NCI-H2196 treated with DMSO at 0.1 percent for 48 hours (cell line): ENCODE measurements at regions not wholly inside any gene's neighbourhood (a gene's known extent, or its start where the extent isn't known, plus 50 kb on each side); places are given as distances from the start of the nearest gene placed in this dataset.
"Not testable (repeated sequence)": the region's sequence is repeated elsewhere in the genome, so short reads cannot be mapped to it uniquely, and the experiment has no call there.

ENCODE experiments used
- DNase-seq: peaks from one replicate; lab custom pipeline; 2025; ENCODE audit not compliant: unreplicated experiment; lab: John Stamatoyannopoulos, UW

DNA sequence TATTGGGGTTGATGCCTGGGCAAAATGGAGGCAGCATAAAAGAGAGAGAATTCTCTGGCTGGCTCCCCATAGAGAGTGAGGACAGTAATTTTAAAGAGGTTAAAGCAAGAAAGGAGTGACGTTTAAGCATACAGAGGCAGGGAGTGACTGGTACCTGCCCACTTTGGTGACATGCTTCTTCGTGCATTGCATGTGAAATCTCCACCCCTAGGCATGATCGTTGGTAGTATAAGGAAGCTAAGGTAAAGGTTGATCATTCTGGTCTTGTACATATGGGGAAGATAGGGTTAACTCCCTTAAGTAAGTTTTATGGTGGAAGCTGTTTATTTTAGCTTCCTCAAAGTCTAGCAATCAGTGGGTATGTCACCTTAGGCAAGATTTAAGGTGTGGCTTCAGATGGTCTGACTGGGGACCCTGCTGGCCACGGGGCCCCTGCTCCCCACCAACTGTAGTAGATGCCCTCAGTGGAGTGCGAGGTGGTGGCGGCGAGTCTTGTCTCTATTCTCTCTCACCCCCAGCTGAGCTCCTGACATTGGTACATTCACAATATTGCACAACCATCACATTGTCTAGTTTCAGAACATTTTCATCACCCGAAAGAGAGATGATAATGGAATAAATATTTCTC is 797.5 kb upstream of the SPRY2 start:
- DNase-seq: no peak

DNA sequence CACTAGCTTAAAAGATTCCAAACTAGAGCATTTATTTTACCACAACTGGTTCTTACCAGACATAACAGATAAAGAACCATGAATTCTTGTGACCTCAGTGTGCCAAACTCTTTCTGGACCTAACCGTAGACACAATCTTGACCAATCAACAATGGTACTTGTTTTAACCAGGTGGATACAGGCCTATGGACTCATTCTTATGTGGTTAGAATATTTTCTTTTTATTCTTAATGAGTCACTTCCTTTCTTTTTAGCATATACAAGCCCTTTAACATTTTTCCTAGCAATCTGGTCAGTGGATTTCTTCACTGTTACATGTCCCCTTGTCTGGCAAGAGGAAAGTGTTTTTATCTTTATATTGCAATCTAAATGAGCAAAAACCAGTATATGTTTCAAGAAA is 792.1 kb upstream of the SPRY2 start:
- no peak for DNase-seq

DNA sequence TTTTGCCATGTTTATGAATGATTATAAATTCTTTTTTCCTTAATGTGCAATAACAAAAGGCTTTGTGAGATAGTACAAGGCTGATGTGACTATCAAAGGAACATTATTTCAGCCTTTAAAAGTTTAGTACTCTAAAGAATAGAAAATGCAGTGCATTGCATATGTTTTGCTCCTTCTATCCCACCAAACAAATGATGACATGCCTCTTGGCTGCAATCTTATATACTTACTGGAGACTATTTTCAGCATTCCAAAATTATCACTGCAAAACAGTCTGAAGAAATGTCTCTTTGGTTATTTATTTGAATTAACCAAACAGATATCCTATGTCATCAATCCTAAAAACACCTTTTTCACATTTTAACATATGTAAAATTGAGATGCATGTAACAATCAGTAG is 776.5 kb upstream of the SPRY2 start:
- DNase-seq: no peak

DNA sequence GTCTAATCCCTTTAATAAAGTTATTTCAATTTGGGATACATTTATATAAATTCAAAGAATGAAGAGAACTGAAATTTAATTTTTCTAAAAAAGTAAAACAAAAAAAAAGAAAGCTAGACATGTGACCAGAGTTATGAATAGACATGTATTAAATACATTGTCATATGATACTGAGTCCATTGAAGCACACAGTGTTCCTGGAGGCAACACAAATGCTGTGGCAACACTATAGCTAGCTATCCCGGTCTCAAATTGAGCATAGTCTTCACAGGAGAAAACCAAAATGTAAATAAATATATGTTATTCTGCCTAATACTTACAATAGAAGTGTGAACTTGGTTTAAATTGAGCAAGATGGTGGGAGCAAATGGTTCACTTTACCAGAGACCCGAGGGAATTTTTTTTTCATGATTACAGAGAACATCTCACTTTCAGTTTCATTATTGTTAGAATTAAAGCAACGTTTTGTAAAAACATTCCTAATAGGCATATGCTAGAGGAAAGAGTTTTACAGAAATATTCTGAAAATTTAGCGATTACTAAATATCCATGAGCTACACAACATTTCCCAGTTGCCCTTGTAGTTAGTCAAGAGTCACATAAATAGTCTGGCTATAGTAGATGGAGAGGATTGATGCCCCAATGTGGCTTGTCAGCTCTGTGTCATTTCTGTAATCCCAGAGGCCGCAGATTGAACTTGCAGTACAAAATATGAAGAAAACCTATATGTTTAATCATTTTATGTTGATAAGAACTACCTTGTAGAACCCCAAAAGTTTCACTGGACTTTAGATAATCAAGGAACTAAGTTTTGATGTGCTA is 775.7 kb upstream of the SPRY2 start:
- DNase-seq: no peak

DNA sequence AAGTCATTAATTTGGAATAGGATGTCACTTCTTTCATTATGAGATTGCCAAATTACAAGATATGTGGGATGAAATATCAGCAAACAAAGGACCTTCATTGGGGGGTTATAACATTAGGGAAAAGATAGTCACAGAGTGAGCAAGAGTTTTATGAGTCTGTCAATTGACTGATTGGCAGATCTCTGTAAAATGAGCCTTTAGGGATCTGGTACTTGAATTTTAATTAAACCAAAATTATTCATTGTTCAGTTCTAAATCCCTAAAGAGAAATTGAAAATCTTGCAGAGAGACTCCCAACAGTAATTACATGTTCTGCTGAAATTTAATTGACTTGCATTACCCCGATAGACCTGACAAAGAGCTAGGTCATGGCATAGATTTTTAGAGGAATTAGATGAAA is 768.1 kb upstream of the SPRY2 start:
- no peak for DNase-seq

DNA sequence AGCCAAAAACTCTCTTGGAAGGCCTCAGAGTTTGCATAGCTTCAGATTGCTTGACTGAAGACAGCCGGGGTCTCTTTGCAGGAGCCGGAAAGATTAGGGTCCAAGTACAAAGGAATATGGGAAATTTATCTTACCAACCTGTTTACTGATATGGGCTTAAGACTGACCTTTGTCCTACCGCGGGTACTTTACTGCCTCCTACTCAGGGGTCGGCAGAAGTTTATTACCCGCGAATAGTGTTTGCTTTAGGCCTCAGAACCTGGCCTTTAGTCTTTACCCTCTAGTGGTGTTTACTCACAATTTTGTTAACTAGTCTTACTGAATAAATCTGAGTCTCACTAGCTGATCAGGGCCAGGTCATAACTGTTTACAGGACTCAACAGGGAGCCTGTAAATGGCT is 765.4 kb upstream of the SPRY2 start:
- DNase-seq: no peak

DNA sequence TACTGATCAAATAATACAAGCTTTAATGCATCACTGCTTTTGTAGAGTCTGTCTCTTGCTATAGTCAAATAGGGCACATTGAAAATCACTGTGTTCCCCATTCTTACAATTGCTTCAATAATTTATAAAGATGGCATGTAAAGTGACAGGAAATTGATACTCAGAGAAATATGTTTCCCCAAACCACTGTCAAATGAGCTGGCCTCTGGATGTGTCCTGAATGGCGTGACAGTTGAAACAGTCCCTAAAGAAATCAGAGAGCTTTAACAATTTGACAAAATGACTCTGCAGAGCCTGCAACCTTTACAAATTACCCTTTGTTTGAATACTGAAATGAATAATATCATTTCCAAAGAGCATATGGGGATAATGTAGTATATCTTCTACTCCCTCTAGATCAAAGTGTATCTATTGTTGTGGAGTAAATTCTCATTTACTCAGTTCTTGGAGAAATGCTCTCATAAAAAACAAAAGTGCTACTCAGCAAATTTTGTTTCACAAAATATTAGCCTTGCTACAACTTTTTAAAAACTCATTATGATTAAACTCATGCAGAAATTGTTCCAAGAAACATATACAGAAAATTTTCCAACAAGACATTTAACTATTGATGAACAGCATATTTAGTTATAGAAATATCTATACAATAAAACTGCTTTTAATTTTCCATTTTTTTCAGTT is 763.2 kb upstream of the SPRY2 start:
- no peak for DNase-seq

DNA sequence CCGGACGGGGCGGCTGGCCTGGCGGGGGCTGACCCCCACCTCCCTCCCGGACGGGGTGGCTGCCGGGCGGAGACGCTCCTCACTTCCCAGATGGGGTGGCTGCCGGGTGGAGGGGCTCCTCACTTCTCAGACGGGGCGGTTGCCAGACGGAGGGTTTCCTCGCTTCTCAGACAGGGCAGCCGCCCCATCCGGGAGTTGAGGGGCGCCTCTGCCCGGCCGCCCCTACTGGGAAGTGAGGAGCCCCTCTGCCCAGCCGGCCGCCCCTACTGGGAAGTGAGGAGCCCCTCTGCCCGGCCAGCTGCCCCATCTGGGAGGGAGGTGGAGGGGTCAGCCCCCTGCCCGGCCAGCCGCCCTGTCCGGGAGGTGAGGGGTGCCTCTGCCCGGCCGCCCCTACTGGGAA is 761.1 kb upstream of the SPRY2 start:
- DNase-seq: not testable (repeated sequence)

DNA sequence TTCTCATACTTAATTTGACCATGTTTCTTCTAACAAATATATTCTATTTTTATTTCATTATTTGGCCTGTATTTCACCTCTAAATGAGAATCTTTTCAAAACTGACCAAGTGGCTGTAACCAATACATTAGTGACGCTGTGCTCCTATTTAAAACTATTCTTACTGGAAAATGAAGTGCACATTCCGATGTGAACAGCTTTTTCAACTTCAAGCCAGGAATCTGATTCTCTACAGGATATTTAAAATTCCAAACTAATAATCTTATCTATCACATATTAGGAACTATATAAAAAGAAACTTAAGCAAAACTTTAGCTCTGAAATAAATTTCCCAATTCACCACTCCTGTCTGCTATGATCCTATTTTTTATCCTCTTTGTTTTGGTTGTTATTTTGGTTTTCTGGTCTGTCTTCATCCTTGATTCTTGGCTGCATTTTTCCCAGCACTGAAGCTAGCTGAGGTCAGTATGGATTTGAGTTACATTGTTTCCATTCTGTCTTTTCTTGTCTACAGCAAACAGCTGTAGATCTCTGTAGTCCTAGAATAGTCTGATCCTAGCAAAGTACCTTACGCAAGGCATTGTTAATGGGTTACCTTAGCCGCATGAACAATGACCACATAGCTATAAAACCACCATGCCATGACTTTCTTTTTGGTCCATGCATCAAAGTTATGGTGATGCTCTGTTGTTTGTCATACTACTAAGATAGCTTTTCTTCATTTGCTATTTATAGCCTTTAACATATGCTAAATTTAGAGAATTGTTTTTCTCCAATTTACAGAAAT is 748.6 kb upstream of the SPRY2 start:
- DNase-seq: no peak

DNA sequence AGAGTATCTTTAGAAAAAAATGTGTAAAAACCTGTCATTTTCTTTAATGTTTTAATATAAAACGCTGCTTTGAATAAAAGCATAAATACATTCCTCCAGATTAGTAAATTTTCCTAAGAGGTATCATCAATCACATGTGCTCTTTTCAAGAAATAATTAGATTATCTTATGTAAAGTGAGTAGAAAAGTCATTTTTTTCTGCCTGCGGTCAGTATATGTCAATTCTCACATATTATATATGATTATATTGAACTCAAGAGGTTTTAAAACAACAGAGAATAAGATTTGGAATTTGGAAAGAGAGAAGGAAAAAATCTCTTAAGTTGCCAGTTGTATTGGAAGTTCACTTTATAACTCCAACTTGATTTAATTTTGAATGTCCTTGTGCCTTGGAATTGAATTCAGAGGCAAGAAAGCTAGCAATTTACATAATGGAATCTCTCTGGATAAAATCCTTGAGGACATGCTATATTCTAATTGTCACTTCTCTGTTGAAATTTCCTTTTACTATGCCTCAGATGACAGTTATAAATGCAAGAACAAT is 740.1 kb upstream of the SPRY2 start:
- no peak for DNase-seq

DNA sequence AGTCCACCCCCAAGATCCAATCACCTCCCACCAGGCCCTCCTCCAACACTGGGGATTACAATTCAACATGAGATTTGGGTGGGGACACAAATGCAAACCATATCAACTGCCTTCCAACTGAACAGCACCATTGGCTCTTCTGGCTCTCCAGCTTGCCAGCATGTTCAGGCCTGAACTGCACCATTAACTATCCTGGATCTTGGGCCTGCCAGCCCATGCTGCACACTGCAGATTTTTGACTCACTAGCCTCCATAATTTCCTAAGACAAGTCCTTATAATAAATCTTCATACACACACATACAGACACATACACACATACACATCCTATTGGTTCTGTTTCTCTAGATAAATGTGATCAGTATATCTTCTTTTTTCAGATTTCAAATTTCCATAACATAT is 737.1 kb upstream of the SPRY2 start:
- DNase-seq: no peak

DNA sequence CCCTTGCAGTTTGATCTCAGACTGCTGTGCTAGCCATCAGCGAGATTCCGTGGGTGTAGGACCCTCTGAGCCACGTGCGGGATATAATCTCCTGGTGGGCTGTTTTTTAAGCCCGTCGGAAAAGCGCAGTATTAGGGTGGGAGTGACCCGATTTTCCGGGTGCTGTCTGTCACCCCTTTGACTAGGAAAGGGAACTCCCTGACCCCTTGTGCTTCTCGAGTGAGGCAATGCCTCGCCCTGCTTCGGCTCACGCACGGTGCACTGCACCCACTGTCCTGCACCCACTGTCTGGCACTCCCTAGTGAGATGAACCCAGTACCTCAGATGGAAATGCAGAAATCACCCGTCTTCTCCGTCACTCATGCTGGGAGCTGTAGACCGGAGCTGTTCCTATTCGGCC is 728.9 kb upstream of the SPRY2 start:
- not testable (repeated sequence) for DNase-seq

DNA sequence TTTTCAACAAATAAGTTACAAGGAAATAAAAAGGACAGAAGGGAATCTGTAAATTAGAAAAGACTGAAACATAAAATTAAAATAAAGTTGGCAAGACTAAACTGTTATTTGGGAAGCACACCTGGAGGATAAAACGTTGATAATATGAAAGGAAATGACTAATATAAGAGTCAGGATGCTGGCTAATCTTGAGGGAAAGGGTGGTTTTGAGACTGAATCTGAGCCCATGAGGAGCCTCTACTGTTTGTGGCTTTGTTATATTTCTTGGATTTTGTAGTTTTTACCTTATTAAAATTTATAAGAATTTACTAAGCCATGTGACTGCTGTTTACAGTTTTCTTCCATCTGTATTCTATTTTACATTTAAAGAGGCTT is 718.0 kb upstream of the SPRY2 start:
- no peak for DNase-seq

DNA sequence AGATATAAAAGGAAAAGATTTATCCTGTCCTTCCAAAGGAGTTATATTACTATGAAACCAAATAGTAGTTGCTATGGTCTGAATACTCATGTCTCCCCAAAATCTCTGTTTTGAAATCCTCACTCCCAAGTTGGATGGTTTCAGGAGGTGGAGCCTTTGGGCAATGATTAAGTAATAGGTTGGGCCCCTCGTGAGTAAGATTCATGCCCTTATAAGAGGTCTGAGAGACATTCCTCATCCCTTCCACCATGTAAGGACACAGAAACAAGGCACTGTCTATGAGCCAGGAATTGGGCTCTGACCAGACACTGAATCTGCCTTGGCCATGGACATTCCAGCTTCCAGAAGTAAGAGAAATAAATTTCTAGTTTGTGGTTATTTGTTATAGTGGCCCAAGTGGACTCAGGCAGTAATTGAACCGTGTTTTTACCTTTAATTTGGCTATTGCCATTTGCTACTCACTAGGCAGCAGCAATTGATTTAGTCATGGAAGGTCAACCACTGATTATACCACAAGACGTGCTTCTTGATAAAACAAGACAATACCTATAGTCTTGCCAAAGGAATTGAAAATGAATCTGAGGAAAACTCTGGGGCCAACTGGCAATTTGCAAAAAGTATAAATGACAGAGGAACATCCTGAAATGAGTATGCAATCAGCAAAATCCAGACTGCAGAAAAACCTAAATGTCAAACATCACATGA is 717.4 kb upstream of the SPRY2 start:
- no peak for DNase-seq

DNA sequence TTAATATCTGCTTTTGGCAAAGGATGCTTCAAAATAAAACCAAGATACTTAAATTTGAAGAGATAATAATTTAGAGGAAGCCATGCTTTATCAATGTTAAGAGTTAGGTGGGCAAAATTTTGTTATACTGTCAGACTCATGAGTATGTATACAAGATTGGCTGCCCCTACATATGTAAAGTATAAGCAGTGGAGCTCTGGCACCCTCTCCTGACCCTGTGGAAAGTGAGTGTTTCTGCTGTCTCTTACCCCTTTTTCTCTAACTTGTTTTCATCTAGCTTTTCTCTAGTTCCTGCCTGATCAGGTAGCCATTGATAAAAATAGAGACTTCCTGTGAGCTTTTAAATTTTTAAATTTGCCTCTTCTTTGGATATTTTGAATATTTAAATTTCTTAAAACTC is 710.9 kb upstream of the SPRY2 start:
- DNase-seq: no peak

DNA sequence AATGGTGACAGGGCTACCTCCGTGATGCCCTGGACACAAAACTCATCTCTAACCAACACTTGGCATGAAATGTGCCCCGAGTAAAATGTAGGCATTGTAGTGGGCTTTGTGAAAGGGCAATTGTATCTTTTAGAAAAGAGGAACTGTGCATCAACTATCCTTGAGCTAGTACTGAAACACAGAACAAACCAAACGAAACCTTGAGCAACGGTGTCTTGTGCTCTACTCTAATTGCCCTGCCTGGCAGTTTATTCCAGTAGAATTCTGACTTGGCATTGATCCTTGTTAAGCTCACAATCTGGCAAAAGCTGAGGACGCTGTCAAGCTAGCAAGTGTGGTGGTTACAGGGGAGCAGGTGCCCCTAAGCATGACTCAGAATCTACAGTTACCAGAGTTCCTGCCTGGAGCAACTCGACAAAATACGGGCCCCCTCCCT is 707.1 kb upstream of the SPRY2 start:
- DNase-seq: no peak

DNA sequence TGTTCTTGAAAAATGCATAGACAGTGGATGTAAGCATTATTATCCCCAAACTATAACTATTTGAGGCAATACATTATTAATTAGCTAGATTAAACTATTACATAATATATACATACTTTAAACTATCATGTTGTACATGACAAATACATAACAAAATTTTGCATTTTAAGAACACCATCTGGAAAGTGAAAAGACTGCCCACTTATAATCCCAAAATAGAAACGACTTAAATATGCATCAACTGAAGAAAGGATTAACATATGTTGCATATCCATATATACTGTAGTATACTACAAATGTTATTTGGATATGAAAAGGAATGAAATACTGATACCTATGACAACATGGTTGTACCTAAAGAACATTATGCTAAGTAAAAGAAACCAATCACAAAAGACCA is 700.8 kb upstream of the SPRY2 start:
- DNase-seq: no peak

DNA sequence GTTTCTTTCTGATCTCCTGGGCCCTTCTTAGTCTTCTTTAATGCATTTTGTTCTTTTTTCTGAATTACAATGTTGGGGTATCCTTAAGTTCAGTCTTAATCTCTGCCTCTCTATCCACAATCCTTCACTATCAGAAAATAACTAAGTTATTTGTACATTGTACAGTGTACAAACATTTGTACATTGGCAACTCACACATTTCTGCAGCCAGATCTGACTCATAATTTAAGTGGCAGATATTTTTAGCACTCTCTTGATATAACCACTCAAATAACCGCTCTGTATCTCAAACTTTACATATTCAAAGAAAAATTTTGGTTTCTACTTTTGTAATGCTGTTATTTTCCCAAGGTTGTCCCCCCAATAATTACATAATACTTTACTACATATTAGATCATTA is 691.1 kb upstream of the SPRY2 start:
- DNase-seq: no peak

DNA sequence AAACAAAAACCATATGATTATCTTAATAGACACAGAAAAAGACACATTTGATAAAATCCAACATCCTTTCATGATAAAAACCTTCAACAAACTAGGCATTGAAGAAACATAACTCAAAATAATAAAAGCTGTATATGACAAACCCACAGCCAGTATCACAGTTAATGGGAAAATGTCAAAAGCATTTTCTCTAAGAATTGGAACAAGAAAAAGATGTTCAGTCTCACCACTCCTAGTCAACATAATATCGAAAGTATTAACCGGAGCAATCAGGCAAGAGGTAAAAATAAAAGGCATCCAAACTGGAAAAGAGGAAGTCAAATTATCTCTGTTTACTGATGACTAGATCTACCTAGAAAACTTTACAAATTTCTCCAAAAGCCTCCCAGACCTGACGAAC is 684.2 kb upstream of the SPRY2 start:
- DNase-seq: no peak

DNA sequence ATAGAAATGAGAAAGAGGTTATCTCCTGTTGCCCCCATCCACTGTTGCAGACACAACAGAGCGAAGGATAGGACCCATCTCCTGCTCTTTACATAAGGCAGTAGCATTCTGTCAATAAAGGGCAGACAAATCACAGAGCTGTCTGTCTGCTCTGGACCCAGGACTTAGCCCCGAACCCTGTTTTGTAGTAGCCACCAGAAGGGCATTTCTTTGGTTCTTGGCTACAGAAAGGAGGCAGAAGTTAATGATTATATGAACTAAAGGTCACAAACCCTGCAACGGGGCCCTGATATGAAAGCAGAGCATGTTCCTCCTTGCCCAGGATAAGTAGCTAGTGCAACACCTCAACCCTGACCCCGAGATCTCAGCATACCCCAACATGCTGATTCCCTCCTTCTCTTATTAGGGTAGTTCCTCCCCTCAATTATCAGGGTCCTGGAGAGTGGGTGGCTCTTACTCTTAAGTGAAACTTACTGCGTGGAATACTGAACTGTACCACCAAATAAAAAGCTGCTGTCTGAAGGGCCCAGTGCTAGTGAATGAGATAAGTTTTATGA is 680.4 kb upstream of the SPRY2 start:
- DNase-seq: no peak
